Endothelial cell of umbilical vein (primary cell): ENCODE measurements at regions not wholly inside any gene's neighbourhood (a gene's known extent, or its start where the extent isn't known, plus 50 kb on each side); places are given as distances from the start of the nearest gene placed in this dataset.

Experiments used
- BruUV-seq: library from RNA; stranded (reverse); fragments of 400-500 nt; replicated peaks from 2 replicates; lab custom pipeline; 2021; lab: Mats Ljungman, UMichigan
- CTCF ChIA-PET: fragments of 300-600, 350-600 bp; sonication (Branson Sonifier 250); formaldehyde crosslinking; loops from one replicate; lab custom pipeline; 2021; ENCODE audit warnings: antibody characterized with exemption, inconsistent platforms; lab: Charles Lee
- POLR2A ChIA-PET: fragments of 300-600, 350-600 bp; sonication (Branson Sonifier 250); formaldehyde crosslinking; loops from one replicate; lab custom pipeline; 2021; ENCODE audit warnings: antibody characterized with exemption, inconsistent platforms; lab: Charles Lee
- DNase-seq: peaks from one replicate; pipeline ENCODE4 v3.0.0-alpha.2; 2011; ENCODE audit warnings: low read depth, low spot score
- FAIRE-seq: peaks from 2 replicates; lab custom pipeline; 2011; peaks lifted over from hg19 to GRCh38; lab: Jason Lieb, UNC
- H2AFZ ChIP-seq: 2 replicates; pipeline ENCODE4 v1.6.0; 2012; ENCODE audit warnings: low read depth, low read length, control low read depth, inconsistent platforms
- H3K27ac ChIP-seq: 2 replicates; pipeline ENCODE4 v1.5.1; 2011; ENCODE audit warnings: low read depth, mild to moderate bottlenecking, control low read depth, low read length, moderate library complexity; ENCODE audit not compliant: insufficient read depth
- H3K27me3 ChIP-seq, 2 experiments: 2 replicates each; pipeline versions ENCODE4 v1.6.0 to v1.6.1; 2011; ENCODE audit warnings: low read length in 2 of 2, mixed read lengths in 1 of 2; ENCODE audit not compliant: control insufficient read depth in 2 of 2, insufficient read depth in 2 of 2
- H3K36me3 ChIP-seq, 2 experiments: 2 replicates in 1 of 2; 3 replicates in 1 of 2; pipeline ENCODE4 v1.5.1; 2011; ENCODE audit warnings: low read length in 2 of 2, mild to moderate bottlenecking in 1 of 2, moderate library complexity in 1 of 2; ENCODE audit not compliant: control insufficient read depth in 2 of 2, insufficient read depth in 2 of 2; ENCODE audit errors: extremely low read depth in 1 of 2
- H3K4me1 ChIP-seq: 3 replicates; pipeline ENCODE4 v1.5.1; 2011; ENCODE audit warnings: mild to moderate bottlenecking, low read length; ENCODE audit not compliant: control insufficient read depth, insufficient read depth; ENCODE audit errors: extremely low read depth
- H3K4me2 ChIP-seq: 2 replicates; pipeline ENCODE4 v1.6.1; 2011; ENCODE audit warnings: low read length, control low read depth, mixed read lengths; ENCODE audit not compliant: insufficient read depth
- H3K4me3 ChIP-seq, 3 experiments: fragments of 200-600 bp in 1 of 3; sonication (generic), shearing (Covaris generic) in 1 of 3; replicated peaks in 1 of 3; 2 replicates each; pipeline ENCODE4 v1.5.1; 2011 to 2016; ENCODE audit warnings: control low read depth in 3 of 3, low read length in 3 of 3, mild to moderate bottlenecking in 2 of 3, inconsistent platforms in 1 of 3, low read depth in 1 of 3, moderate library complexity in 1 of 3; ENCODE audit not compliant: insufficient read depth in 1 of 3
- H3K79me2 ChIP-seq: 2 replicates; pipeline ENCODE4 v1.6.0; 2012; ENCODE audit warnings: low read length, inconsistent platforms; ENCODE audit not compliant: control insufficient read depth, insufficient read depth
- H3K9ac ChIP-seq: replicated peaks from 2 replicates; pipeline ENCODE3; 2011; ENCODE audit warnings: low read length, control low read depth; ENCODE audit not compliant: insufficient read depth; ENCODE audit errors: extremely low read depth
- H3K9me1 ChIP-seq: replicated peaks from 3 replicates; pipeline ENCODE4 v1.6.0; 2011; ENCODE audit warnings: mild to moderate bottlenecking, low read length; ENCODE audit not compliant: control insufficient read depth, insufficient read depth; ENCODE audit errors: extremely low read depth
- H3K9me3 ChIP-seq: replicated peaks from 2 replicates; pipeline ENCODE4 v1.5.1; 2012; ENCODE audit warnings: low read length, inconsistent platforms; ENCODE audit not compliant: control insufficient read depth, insufficient read depth
- H4K20me1 ChIP-seq: replicated peaks from 2 replicates; pipeline ENCODE3; 2011; ENCODE audit warnings: mild to moderate bottlenecking, low read length; ENCODE audit not compliant: control insufficient read depth, insufficient read depth; ENCODE audit errors: extremely low read depth
- CTCF ChIP-seq, 2 donors: IDR thresholded peaks; 1 replicate in 1 of 2; 2 replicates in 1 of 2; pipeline ENCODE4 v1.5.1; 2011; ENCODE audit warnings: low read length in 2 of 2, mild to moderate bottlenecking in 2 of 2, moderate library complexity in 2 of 2, control low read depth in 1 of 2, inconsistent platforms in 1 of 2, low read depth in 1 of 2; ENCODE audit not compliant: insufficient read depth in 1 of 2; ENCODE audit errors: extremely low read depth in 1 of 2
- EZH2 ChIP-seq: IDR thresholded peaks from 2 replicates; pipeline ENCODE4 v1.6.1; 2012; ENCODE audit warnings: borderline replicate concordance, low read depth, mild to moderate bottlenecking, moderate library complexity, low read length, inconsistent platforms; ENCODE audit not compliant: severe bottlenecking
- FOS ChIP-seq: IDR thresholded peaks from 2 replicates; pipeline ENCODE4 v1.6.1; 2011; ENCODE audit warnings: mild to moderate bottlenecking, low read length, moderate library complexity, borderline replicate concordance; ENCODE audit not compliant: insufficient read depth
- GATA2 ChIP-seq: IDR thresholded peaks from 2 replicates; pipeline ENCODE4 v1.7.0; 2011; ENCODE audit warnings: low read depth, mild to moderate bottlenecking, moderate library complexity, mixed read lengths, low read length; ENCODE audit not compliant: insufficient read length, insufficient read depth
- JUN ChIP-seq: IDR thresholded peaks from 2 replicates; pipeline ENCODE4 v1.6.1; 2011; ENCODE audit warnings: borderline replicate concordance, low read depth; ENCODE audit not compliant: insufficient read length, insufficient read depth
- MAX ChIP-seq: IDR thresholded peaks from 2 replicates; pipeline ENCODE4 v1.6.1; 2011; ENCODE audit not compliant: insufficient read depth, insufficient read length
- MYC ChIP-seq: IDR thresholded peaks from one replicate; pipeline ENCODE4 v1.6.1; 2011; ENCODE audit warnings: mild to moderate bottlenecking, low read depth, low read length
- POLR2A ChIP-seq: IDR thresholded peaks from 2 replicates; pipeline ENCODE4 v1.6.1; 2012; ENCODE audit warnings: low read depth, mild to moderate bottlenecking, control low read depth, low read length
- POLR2AphosphoS5 ChIP-seq: IDR thresholded peaks from 2 replicates; pipeline ENCODE4 v1.6.1; 2012; ENCODE audit warnings: low read depth, mild to moderate bottlenecking, control low read depth, low read length, moderate library complexity; ENCODE audit not compliant: insufficient read depth
- dilution Hi-C: fragments of 300-500 bp; cut with MboI; formaldehyde crosslinking; loops from one replicate; pipeline ENCODE4 v1.15.0; 2019; ENCODE audit warnings: low sequenced_read_pairs; ENCODE audit not compliant: extremely low pct_ligation_motif_present
- intact Hi-C: fragments of 100-400 bp; cut with micrococcal nuclease; formaldehyde crosslinking; loops from one replicate; pipeline ENCODE4 v1.10.0; 2022

GRCh38 chr10:30701451-30702173 is 72.1 kb upstream of the LYZL2 start:
- H3K4me2 ChIP-seq: no peak overlapping the region
- no peaks in the 10 kb centered on the region for H3K79me2 ChIP-seq
- peaks cover 4 to 18% of the 10 kb centered on the region in 2 experiments for H3K27me3 ChIP-seq
- TF ChIP-seq POLR2AphosphoS5: no peak
- TF ChIP-seq CTCF (IDR thresholded peaks at IDR 0.05; ENCODE audit: extremely low read depth in 1 of 2, insufficient read depth in 1 of 2, low read depth in 1 of 2, low read length in 2 of 2): no peak
- no peak for TF ChIP-seq JUN
- no peak for TF ChIP-seq POLR2A
- TF ChIP-seq MAX: no peak
- no peak for TF ChIP-seq EZH2
- TF ChIP-seq MYC: no peak
- no peak for TF ChIP-seq GATA2
- TF ChIP-seq FOS: no peak
- H2AFZ ChIP-seq: no peak overlapping the region
- H4K20me1 ChIP-seq: no peaks in the 10 kb centered on the region
- no peak overlapping the region for H3K27ac ChIP-seq
- no peaks in the 10 kb centered on the region for H3K9me3 ChIP-seq
- FAIRE-seq (peak; percentile 94), DNase-seq (no peak)
- no peak overlapping the region for H3K9ac ChIP-seq
- H3K9me1 ChIP-seq: no peaks in the 10 kb centered on the region
- H3K36me3 ChIP-seq: no peaks in the 10 kb centered on the region
- POLR2A ChIA-PET: no interaction called here
- intact Hi-C loops: no loop called here
- no peaks in the 10 kb centered on the region for H3K4me1 ChIP-seq
- BruUV-seq: no TSS peak
- no peak overlapping the region for H3K4me3 ChIP-seq
- CTCF ChIA-PET: interaction anchor here (0.8 kb wide), 1 partner anchor 14 kb away, joined by 5 read pairs; no protein-coding TSS in a partner anchor
- dilution Hi-C loops: no loop called here
